Upper lobe of left lung (tissue), 6 donors: ENCODE measurements at regions not wholly inside any gene's neighbourhood (a gene's known extent, or its start where the extent isn't known, plus 50 kb on each side); places are given as distances from the start of the nearest gene placed in this dataset.

Experiments
- ATAC-seq, 2 donors: fragments of 200-7000 bp; cut with Tn5 transposase; one replicate each; pipeline ENCODE4 v1.9.1; 2022; ENCODE audit warnings: mild to moderate bottlenecking in 2 of 2, moderate library complexity in 2 of 2; ENCODE audit not compliant: low FRiP score in 2 of 2
- DNase-seq, 2 donors: peaks; one replicate each; pipeline ENCODE4 v3.0.0-alpha.2; 2019 to 2020
- H3K27ac ChIP-seq, 4 donors: fragments of 200-600 bp; sonication (generic); one replicate each; pipeline ENCODE4 v1.5.1; 2016 to 2019
- H3K27me3 ChIP-seq, 4 donors: fragments of 200-600 bp; sonication (generic); one replicate each; pipeline ENCODE4 v1.5.1; 2017 to 2019
- H3K36me3 ChIP-seq, 4 donors: fragments of 200-600 bp; sonication (generic); one replicate each; pipeline ENCODE4 v1.5.1; 2016 to 2019
- H3K4me1 ChIP-seq, 4 donors: fragments of 200-600 bp; sonication (generic); one replicate each; pipeline ENCODE4 v1.5.1; 2018 to 2019
- H3K4me3 ChIP-seq, 4 donors: fragments of 200-600 bp; sonication (generic); one replicate each; pipeline ENCODE4 v1.5.1; 2017 to 2019; ENCODE audit warnings: mild to moderate bottlenecking in 2 of 4, moderate library complexity in 1 of 4
- H3K9me3 ChIP-seq, 4 donors: fragments of 200-600 bp; sonication (generic); one replicate each; pipeline ENCODE4 v1.5.1; 2018 to 2019
- CTCF ChIP-seq, 6 experiments: fragments of 450-650 bp in 4 of 6; fragments of 200-600 bp in 2 of 6; sonication (generic) in 2 of 6; IDR thresholded peaks; one replicate each; pipeline ENCODE4 v1.5.1; 2016 to 2019; ENCODE audit warnings: antibody characterized with exemption in 6 of 6
- EP300 ChIP-seq, 4 donors: sonication (generic); formaldehyde crosslinking; IDR thresholded peaks; one replicate each; pipeline ENCODE4 v1.5.1; 2017; ENCODE audit warnings: antibody characterized with exemption in 4 of 4, control low read depth in 2 of 4
- POLR2A ChIP-seq, 4 donors: fragments of 450-650 bp; IDR thresholded peaks; one replicate each; pipeline ENCODE4 v1.5.1; 2016 to 2017; ENCODE audit warnings: antibody characterized with exemption in 4 of 4, mild to moderate bottlenecking in 2 of 4
- POLR2AphosphoS5 ChIP-seq, 2 donors: sonication (generic); formaldehyde crosslinking; IDR thresholded peaks; one replicate each; pipeline ENCODE4 v1.5.1; 2017; ENCODE audit warnings: antibody characterized with exemption in 2 of 2
- WGBS, 2 donors: methylation state at CpG; one replicate each; pipeline ENCODE4 v1.1.5; 2017 to 2018; 5-methylcytosine and 5-hydroxymethylcytosine counted together
- donor health status: DM: no; HTN: no; CAD: no; lungs with moderate emphysema.
- donor health status: DM: no; HTN: yes; CAD: no; lungs with severe emphysema.

- 0 to 86% methylated on average over 1 of the region's 1 CpG for WGBS, 2 donors
- DNase-seq: no peak
- no peak for ATAC-seq
- Histone ChIP-seq H3K4me3 (no peak overlapping the region), H3K27me3 (no peaks in the 10 kb centered on the region), H3K27ac (no peak overlapping the region), H3K36me3 (no peaks in the 10 kb centered on the region), H3K4me1 (no peaks in the 10 kb centered on the region), H3K9me3 (no peaks in the 10 kb centered on the region)
- TF ChIP-seq CTCF (IDR thresholded peaks at IDR 0.05) (no peak), POLR2AphosphoS5 (IDR thresholded peaks at IDR 0.05) (no peak), POLR2A (IDR thresholded peaks at IDR 0.05) (no peak), EP300 (IDR thresholded peaks at IDR 0.05) (no peak)
These were observed 129.7 kb upstream of the USP38 start for GRCh38 chr4:143054971-143055370.

DNA sequence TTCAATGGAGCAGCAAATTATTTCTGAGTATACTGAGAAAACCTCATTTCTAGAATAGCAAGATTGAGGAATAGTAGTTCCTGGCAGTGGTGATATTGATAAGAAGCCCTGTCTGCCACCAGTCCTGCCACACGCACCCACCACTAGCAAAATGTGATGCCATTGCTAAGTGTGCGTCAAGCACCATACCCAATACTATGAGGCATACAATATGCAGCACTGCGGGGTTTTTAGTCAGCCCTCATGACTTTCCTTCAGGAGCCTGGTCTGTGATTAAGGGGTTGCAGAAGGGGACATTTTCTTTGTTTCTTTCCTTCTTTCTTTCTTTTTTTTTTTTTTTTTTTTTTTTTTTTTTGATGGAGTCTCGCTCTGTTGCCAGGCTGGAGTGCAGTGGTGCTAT is 128.7 kb upstream of the USP38 start:
- ATAC-seq (no peak), DNase-seq (no peak)
- Histone ChIP-seq H3K27ac (no peak overlapping the region), H3K36me3 (no peaks in the 10 kb centered on the region), H3K9me3 (no peaks in the 10 kb centered on the region), H3K27me3 (no peaks in the 10 kb centered on the region), H3K4me3 (no peak overlapping the region), H3K4me1 (no peaks in the 10 kb centered on the region)
- 90 to 94% methylated on average over 4 of the region's 4 CpGs for WGBS, 2 donors
- TF ChIP-seq EP300 (IDR thresholded peaks at IDR 0.05): no peak
- TF ChIP-seq CTCF (IDR thresholded peaks at IDR 0.05): no peak
- no peak for TF ChIP-seq POLR2AphosphoS5 (IDR thresholded peaks at IDR 0.05)
- no peak for TF ChIP-seq POLR2A (IDR thresholded peaks at IDR 0.05)

DNA sequence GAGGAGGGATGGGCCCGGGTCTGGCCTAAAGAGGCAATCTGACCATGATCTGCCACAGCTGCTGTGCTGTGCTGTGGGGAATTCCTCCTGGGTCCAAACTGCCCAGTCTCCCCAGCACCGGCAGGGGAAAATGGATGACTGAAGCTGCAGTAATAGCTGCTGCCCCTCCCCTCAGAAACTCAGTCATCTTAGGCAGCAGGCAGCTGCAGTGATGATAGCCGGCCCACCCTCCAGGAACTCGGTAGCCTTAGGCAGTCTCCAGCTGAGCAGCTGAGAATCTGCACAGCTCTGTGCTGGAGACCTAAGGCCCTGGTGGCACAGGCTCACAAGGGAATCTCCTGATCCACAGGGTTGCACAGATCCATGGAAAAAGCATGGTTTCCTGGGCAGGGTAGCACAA is 113.4 kb upstream of the USP38 start:
- H3K4me3 ChIP-seq: no peak overlapping the region
- H3K4me1 ChIP-seq: no peaks in the 10 kb centered on the region
- whole genome bisulfite sequencing, 2 donors: 90% methylated on average over 4 of the region's 4 CpGs; no CpG with 5 or more reads in 1 of the 2 donors
- TF ChIP-seq POLR2AphosphoS5 (IDR thresholded peaks at IDR 0.05): no peak
- no peak overlapping the region for H3K27ac ChIP-seq
- H3K9me3 ChIP-seq: peaks cover 0 to 5% (median 0%) of the 10 kb centered on the region in 4 donors
- no peak for ATAC-seq
- H3K36me3 ChIP-seq: no peaks in the 10 kb centered on the region
- H3K27me3 ChIP-seq: no peaks in the 10 kb centered on the region
- DNase-seq: no peak

GRCh38 chr4:143076723-143077122 is 108.0 kb upstream of the USP38 start:
- Histone ChIP-seq H3K4me1 (no peaks in the 10 kb centered on the region), H3K36me3 (no peaks in the 10 kb centered on the region), H3K27me3 (no peaks in the 10 kb centered on the region), H3K9me3 (no peaks in the 10 kb centered on the region), H3K4me3 (no peak overlapping the region), H3K27ac (no peak overlapping the region)
- ATAC-seq: no peak
- TF ChIP-seq POLR2A (IDR thresholded peaks at IDR 0.05) (no peak), EP300 (IDR thresholded peaks at IDR 0.05) (no peak), CTCF (IDR thresholded peaks at IDR 0.05) (no peak), POLR2AphosphoS5 (IDR thresholded peaks at IDR 0.05) (no peak)
- no peak for DNase-seq
- WGBS, 2 donors: 50 to 69% methylated on average over 4 of the region's 4 CpGs

DNA sequence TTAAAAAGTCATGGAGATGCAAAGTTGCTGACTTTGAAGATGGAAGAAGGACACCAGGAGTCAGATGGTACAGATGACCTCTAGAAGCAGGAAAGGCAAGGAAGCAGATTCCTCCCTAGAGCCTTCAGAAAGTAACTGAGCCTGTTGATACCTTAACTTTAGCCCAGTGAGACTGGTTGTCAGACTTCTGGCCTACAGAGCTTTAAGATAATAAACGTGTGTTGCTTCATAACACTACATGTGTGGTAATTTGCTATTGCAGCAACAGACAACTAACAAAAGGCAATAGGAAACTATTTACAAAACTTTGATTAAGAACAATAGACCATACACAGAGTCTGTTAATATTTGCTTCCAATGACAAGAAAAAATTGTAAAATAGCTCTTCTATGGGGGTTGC is 102.0 kb upstream of the USP38 start:
- WGBS, 2 donors: 42 to 68% methylated on average over 1 of the region's 1 CpG
- Histone ChIP-seq H3K27me3 (no peaks in the 10 kb centered on the region), H3K27ac (no peak overlapping the region), H3K9me3 (no peaks in the 10 kb centered on the region), H3K4me3 (no peak overlapping the region), H3K36me3 (no peaks in the 10 kb centered on the region), H3K4me1 (peaks cover 5 to 13% (median 8%) of the 10 kb centered on the region in 4 donors)
- TF ChIP-seq CTCF (IDR thresholded peaks at IDR 0.05) (no peak), EP300 (IDR thresholded peaks at IDR 0.05) (no peak), POLR2AphosphoS5 (IDR thresholded peaks at IDR 0.05) (no peak), POLR2A (IDR thresholded peaks at IDR 0.05) (no peak)
- no peak for DNase-seq
- ATAC-seq: no peak
